Left forelimb (tissue), 1 donor: ENCODE measurements at regions not wholly inside any gene's neighbourhood (a gene's known extent, or its start where the extent isn't known, plus 50 kb on each side); places are given as distances from the start of the nearest gene placed in this dataset.

Experiments used
- DNase-seq: peaks from one replicate; pipeline ENCODE4 v3.0.0-alpha.2; 2018; ENCODE audit warnings: low spot score

- DNase-seq = no peak
These were observed 88.2 kb upstream of the LINC01488 start for GRCh38 chr11:69393178-69393832.

GRCh38 chr11:69393865-69394233 lies 87.6 kb upstream of the LINC01488 start:
- no peak for DNase-seq

DNA sequence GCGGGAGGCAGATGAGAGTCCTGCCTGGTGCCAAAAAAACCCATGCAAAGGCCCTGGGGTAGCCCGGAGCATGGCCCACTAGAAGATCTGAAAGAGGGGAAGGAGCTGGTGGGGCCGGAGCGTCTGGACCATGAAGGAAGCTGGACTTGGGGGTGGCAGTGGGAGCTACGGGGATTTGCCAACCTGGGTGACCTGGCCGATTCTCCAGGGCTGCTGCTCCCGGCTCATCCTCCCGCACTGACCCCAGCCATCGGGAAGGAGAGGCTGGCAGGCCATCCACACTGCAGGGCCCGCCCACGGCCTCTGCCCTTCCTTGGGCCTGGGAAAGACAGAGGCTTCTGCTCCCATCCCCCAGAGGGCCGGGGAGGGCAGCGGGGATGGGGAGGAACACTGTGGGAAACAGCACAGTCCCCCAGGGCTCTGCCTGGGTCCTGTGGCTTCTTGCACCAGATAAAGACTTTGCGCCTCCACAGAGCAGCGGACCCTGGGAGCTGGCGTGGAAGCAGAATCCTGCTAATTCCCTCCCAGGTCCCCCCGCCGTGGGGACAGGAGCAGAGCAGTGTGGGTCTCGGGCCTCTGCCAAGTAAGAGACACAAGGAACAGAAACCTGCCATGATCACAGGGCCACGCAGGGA lies 87.1 kb upstream of the LINC01488 start:
- DNase-seq = no peak

GRCh38 chr11:69394869-69395246 lies 86.6 kb upstream of the LINC01488 start:
- DNase-seq = no peak

GRCh38 chr11:69395287-69395686 lies 86.2 kb upstream of the LINC01488 start:
- no peak for DNase-seq

- DNase-seq = no peak
These were observed 85.2 kb upstream of the LINC01488 start for GRCh38 chr11:69396051-69396947.

DNA sequence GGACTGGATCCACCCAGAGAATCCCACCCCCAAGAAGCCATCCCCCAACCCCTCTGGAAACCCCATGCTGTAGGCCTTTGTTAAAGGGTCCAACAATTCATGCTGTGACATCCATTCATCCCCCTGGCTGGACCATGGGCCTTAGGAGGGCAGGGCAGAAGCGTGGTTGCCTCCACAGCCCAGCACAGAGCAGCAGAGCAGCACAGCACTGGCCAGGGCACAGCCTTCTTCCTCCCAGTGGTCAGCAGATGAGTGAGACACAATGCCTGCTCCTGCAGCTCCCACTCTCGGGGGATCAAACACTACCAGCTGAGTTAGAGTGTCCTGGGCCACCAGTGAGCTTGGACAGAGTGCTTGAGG lies 84.5 kb upstream of the LINC01488 start:
- no peak for DNase-seq

DNA sequence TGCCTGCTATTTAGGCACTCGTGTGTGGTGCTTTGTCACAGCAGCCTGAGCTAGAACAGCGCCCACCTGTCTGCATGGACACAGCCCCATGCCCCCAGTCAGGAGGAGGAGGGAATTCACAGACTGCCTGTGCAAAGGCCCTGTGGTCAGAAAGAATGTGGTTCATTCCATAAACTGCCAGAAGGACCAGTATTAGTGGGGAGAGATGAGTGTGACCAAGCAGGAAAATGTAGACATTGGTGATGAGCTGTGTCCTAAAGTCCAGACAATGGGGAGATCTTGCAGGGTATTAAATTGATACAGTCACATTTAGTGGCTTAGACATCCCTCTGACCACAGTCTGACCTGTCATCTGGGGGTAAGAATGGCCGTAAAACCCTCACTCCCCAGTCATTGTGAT lies 83.7 kb upstream of the LINC01488 start:
- DNase-seq = no peak

- no peak for DNase-seq
These were observed 82.7 kb upstream of the LINC01488 start for GRCh38 chr11:69398529-69399492.

GRCh38 chr11:69400140-69400539 lies 81.3 kb upstream of the LINC01488 start:
- DNase-seq = no peak

GRCh38 chr11:69400771-69401590 lies 80.5 kb upstream of the LINC01488 start:
- no peak for DNase-seq

GRCh38 chr11:69401715-69402114 lies 79.7 kb upstream of the LINC01488 start:
- no peak for DNase-seq

DNA sequence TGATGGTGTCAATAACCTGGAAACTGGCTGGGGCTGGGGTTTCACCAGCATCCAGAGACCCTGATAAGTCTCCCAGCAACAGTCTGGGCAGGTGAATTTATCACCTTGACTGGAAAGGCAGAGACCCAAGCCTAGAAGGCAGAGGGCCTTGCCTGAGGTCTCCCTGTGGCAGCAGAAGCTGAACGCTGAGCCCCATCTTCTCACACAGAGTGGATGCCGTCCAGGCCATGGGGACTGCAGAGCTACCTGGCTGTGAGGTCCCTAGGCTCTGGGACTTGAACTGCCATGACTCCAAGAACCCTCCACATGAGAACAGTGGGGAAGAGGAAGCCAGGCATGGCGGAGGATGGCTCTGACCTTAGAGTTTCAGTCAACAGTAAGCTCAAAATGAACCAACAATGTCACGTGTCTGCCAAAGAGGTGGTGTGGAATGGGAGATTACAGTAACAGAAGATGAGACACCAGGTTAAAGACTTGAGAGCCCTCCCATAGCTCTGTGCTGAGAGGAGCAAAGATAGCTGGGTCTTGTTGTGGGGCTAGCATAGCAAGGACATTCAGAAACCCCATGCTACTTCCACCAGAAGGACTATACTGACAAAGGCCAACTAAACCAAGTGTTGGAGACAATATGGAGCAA lies 79.1 kb upstream of the LINC01488 start:
- no peak for DNase-seq

DNA sequence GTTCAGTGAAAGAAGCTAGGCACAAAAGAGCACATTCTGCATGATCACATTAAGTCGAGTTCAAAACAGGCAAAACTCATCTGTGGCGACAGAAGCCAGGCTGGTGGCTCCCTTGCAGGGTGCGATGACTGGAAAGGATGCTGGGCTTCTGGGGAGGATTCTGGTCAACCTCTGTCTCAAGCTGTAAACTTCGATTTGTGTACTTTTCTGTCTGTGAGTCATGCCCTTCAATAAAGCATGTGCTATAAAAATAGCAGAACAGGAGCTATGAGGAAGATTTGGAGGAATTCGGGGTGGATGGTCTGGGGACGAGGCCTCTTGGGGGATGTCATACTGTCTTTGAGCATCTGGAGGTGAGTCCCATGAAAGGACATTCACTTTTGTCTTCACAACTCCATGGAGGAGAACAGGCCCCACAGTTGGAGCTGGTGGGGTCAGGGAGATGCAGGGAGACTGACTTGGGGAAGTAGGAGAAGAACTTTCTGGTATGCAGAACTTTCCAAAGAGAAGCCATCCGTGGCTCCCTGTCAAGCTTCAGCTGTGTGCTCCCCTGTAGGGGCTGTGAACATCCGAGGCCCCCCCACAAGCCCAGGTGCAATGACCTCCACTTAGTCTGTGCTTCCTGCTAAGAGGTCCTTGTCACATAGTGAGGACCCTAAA lies 77.8 kb upstream of the LINC01488 start:
- no peak for DNase-seq

DNA sequence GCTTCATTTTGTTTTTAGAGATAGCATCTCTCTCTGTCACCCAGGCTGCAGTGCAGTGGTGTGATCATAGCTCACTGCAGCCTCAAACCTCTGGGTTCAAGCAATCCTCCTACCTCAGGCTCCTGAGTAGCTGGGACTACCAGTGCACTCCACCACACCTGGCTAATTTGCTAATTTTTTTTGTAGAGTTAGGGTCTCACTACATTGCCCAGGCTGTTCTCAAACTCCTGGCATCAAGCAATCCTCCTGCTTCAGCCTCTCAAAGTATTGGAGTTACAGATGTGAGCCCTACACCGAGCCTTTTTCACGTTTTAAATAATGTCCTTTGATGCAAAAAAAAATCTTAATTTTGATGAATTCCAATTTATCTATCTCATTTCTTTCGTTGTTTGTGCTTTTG lies 75.4 kb upstream of the LINC01488 start:
- no peak for DNase-seq

DNA sequence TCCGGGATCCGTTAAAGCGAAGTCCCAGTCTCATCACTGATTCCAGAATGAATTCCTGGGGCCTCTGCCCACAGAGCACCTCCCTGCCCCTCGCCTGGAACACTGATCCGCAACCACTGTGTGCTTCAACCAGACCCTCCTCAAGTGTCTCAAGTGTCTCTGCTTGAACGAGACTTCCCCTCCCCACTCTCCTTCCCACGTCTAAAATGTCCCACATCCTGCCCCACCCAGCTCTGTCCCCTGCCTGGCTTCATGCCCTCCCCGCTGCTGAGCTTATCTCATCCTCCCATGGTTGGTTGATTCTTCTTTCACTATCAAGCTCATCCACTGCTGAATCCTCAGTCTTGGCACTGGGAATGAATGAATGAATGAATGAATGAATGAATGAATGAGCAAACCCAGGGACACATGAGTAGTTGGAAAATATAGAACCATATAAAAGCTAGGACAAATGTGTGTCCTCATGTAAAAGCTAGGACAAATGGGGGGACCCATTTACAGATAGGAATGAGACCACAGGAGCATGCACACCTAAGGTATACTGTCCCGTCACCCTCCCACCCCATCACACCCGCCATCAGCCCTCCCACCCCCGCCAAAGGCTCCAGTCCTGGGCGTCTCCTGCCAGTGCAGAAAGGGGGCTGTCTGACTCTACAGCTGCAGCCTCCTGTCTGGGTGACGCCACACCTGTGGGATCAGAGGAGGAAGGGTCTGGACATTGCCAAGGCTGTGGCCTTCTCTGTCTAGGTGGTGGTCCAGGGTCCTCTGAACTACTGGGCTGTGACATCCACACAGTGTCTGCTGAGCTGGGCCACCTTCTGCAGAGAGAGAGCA lies 71.4 kb upstream of the LINC01488 start:
- DNase-seq = no peak

DNA sequence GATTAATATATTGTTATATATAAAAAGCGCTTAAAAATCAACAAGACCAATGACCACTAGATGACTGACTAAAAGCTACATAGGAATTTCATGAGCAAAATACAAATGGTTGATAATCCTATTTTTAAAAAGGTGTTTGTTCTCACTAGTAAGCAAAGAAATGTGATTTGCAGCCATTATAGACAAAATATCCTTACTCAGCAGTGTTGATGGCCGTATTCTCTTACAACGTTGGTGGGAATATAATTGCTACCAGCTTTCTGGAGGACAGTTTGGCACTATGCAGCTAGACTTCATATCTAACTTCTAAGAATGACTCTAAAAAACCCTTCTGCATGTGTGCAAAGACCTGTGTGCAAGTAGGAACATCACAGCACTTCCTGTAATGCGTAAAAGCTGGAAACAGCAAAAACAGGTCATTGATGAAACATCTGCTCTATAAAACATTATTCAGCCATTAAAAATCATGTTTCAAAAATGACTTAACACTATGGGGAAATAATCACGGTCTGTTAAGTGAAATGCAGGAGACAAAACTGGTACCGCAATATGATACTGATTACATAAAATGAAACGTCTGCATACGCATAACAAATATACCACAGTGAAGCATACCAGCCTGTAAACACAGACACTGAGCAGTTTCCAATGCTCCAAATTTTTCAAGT lies 70.1 kb upstream of the LINC01488 start:
- DNase-seq = no peak

GRCh38 chr11:69413015-69413801 lies 68.3 kb upstream of the LINC01488 start:
- no peak for DNase-seq
